GM12878 (cell line): ENCODE measurements at regions not wholly inside any gene's neighbourhood (a gene's known extent, or its start where the extent isn't known, plus 50 kb on each side); places are given as distances from the start of the nearest gene placed in this dataset.

Experiments
- DPF2 ChIP-seq: fragments of 450-650 bp; IDR thresholded peaks from 2 replicates; pipeline ENCODE4 v1.6.1; 2017; ENCODE audit warnings: mild to moderate bottlenecking
- JUND ChIP-seq: IDR thresholded peaks from 2 replicates; pipeline ENCODE4 v1.6.1; 2012; ENCODE audit warnings: low read depth, mild to moderate bottlenecking, low read length, improper control_type of control experiment, moderate library complexity
- PAX8 ChIP-seq: fragments of 450-650 bp; IDR thresholded peaks from 2 replicates; pipeline ENCODE4 v1.6.1; 2017; ENCODE audit warnings: mild to moderate bottlenecking, moderate library complexity
- POLR2A ChIP-seq: IDR thresholded peaks from 2 replicates; pipeline ENCODE4 v1.6.1; 2011; ENCODE audit warnings: low read depth, mild to moderate bottlenecking, low read length
- RAD21 ChIP-seq: IDR thresholded peaks from 2 replicates; pipeline ENCODE4 v1.6.1; 2011; ENCODE audit warnings: mild to moderate bottlenecking, low read depth, low read length, moderate library complexity; ENCODE audit not compliant: insufficient read depth
- SIN3A ChIP-seq: IDR thresholded peaks from 2 replicates; pipeline ENCODE4 v1.6.1; 2012; ENCODE audit warnings: low read depth, low read length, improper control_type of control experiment
- SIX5 ChIP-seq: IDR thresholded peaks from 2 replicates; pipeline ENCODE4 v1.6.1; 2011; ENCODE audit warnings: mild to moderate bottlenecking, low read depth, low read length, moderate library complexity; ENCODE audit not compliant: severe bottlenecking
- SMAD1 ChIP-seq: fragments of 450-650 bp; IDR thresholded peaks from 2 replicates; pipeline ENCODE4 v1.6.1; 2018; ENCODE audit warnings: mild to moderate bottlenecking, low read depth; ENCODE audit not compliant: partially characterized antibody
- SP1 ChIP-seq: IDR thresholded peaks from one replicate; pipeline ENCODE4 v1.6.1; 2011; ENCODE audit warnings: low read depth, low read length
- ZZZ3 ChIP-seq: IDR thresholded peaks from 2 replicates; pipeline ENCODE4 v1.6.1; 2011; ENCODE audit warnings: low read depth; ENCODE audit not compliant: control insufficient read depth, insufficient read length
- TF ChIP-seq, protein P1 (sequence below): IDR thresholded peaks from 2 replicates; pipeline ENCODE4 v1.6.1; 2011; ENCODE audit warnings: low read depth, mild to moderate bottlenecking, low read length, moderate library complexity, borderline replicate concordance; ENCODE audit errors: extremely low read depth
- TF ChIP-seq, protein P2 (sequence below), 3 experiments: IDR thresholded peaks in 2 of 3; conservative IDR thresholded peaks in 1 of 3; 2 replicates each; pipeline ENCODE4 v1.5.1; 2011; ENCODE audit warnings: low read depth in 3 of 3, low read length in 3 of 3, mild to moderate bottlenecking in 3 of 3, control low read depth in 2 of 3, moderate library complexity in 2 of 3, inconsistent platforms in 1 of 3, mixed read lengths in 1 of 3; ENCODE audit not compliant: control insufficient read depth in 2 of 3, insufficient read depth in 1 of 3; ENCODE audit errors: extremely low read depth in 1 of 3
- TF ChIP-seq, protein P3 (sequence below): IDR thresholded peaks from 2 replicates; pipeline ENCODE4 v1.6.1; 2011; ENCODE audit warnings: mild to moderate bottlenecking, low read depth, low read length, moderate library complexity; ENCODE audit not compliant: insufficient replicate concordance
- TF ChIP-seq, protein P4 (sequence below): IDR thresholded peaks from 2 replicates; pipeline ENCODE4 v1.6.1; 2012; ENCODE audit warnings: low read depth, low read length, improper control_type of control experiment

DNA sequence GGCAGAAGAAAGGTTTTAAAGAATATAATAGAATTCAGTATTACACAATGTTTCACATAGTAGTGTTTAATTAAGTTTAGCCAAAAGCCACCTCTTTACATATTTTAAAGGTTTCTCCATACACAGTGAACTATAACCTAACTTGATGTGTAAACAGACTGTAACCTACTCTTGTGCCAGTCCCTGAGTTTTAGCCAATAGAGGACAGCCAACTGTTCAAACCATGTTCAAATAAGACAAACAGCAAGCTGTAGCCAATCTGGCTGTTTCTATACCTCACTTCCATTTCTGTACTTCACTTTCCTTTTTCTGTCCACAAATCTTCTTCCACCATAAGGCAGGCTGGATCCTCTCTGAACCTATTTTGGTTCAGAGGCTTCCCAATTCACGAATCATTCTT lies 65.2 kb downstream of the TEX13C start:
- TF ChIP-seq SMAD1 (no peak), DPF2 (no peak), PAX8 (no peak), ZZZ3 (no peak), SIX5 (no peak), POLR2A (no peak), JUND (no peak), SP1 (no peak), SIN3A (no peak), RAD21 (no peak)
- TF ChIP-seq, protein P1, sequence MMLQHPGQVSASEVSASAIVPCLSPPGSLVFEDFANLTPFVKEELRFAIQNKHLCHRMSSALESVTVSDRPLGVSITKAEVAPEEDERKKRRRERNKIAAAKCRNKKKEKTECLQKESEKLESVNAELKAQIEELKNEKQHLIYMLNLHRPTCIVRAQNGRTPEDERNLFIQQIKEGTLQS, result no peak
- TF ChIP-seq, protein P2, sequence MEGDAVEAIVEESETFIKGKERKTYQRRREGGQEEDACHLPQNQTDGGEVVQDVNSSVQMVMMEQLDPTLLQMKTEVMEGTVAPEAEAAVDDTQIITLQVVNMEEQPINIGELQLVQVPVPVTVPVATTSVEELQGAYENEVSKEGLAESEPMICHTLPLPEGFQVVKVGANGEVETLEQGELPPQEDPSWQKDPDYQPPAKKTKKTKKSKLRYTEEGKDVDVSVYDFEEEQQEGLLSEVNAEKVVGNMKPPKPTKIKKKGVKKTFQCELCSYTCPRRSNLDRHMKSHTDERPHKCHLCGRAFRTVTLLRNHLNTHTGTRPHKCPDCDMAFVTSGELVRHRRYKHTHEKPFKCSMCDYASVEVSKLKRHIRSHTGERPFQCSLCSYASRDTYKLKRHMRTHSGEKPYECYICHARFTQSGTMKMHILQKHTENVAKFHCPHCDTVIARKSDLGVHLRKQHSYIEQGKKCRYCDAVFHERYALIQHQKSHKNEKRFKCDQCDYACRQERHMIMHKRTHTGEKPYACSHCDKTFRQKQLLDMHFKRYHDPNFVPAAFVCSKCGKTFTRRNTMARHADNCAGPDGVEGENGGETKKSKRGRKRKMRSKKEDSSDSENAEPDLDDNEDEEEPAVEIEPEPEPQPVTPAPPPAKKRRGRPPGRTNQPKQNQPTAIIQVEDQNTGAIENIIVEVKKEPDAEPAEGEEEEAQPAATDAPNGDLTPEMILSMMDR (IDR thresholded peaks at IDR 0.05 in 2 of 3, conservative IDR thresholded peaks at IDR 0.05 in 1 of 3; ENCODE audit: control insufficient read depth in 2 of 3, extremely low read depth in 1 of 3, insufficient read depth in 1 of 3, low read depth in 3 of 3, low read length in 3 of 3), result no peak
- TF ChIP-seq, protein P3, sequence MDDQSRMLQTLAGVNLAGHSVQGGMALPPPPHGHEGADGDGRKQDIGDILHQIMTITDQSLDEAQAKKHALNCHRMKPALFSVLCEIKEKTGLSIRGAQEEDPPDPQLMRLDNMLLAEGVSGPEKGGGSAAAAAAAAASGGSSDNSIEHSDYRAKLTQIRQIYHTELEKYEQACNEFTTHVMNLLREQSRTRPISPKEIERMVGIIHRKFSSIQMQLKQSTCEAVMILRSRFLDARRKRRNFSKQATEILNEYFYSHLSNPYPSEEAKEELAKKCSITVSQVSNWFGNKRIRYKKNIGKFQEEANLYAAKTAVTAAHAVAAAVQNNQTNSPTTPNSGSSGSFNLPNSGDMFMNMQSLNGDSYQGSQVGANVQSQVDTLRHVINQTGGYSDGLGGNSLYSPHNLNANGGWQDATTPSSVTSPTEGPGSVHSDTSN, result no peak
- TF ChIP-seq, protein P4, sequence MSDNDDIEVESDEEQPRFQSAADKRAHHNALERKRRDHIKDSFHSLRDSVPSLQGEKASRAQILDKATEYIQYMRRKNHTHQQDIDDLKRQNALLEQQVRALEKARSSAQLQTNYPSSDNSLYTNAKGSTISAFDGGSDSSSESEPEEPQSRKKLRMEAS, result no peak
